Loucy (cell line): ENCODE measurements at regions not wholly inside any gene's neighbourhood (a gene's known extent, or its start where the extent isn't known, plus 50 kb on each side); places are given as distances from the start of the nearest gene placed in this dataset.

Source experiments
- EZH2phosphoT487 ChIP-seq: fragments of 200-600 bp; IDR thresholded peaks from 2 replicates; pipeline ENCODE4 v1.6.1; 2018; ENCODE audit warnings: antibody characterized with exemption, mild to moderate bottlenecking, moderate library complexity, borderline replicate concordance
- TF ChIP-seq, protein P1 (sequence below): fragments of 200-600 bp; sonication (generic); conservative IDR thresholded peaks from 2 replicates; pipeline ENCODE4 v1.5.1; 2014; ENCODE audit warnings: mild to moderate bottlenecking, antibody characterized with exemption, low read length

DNA sequence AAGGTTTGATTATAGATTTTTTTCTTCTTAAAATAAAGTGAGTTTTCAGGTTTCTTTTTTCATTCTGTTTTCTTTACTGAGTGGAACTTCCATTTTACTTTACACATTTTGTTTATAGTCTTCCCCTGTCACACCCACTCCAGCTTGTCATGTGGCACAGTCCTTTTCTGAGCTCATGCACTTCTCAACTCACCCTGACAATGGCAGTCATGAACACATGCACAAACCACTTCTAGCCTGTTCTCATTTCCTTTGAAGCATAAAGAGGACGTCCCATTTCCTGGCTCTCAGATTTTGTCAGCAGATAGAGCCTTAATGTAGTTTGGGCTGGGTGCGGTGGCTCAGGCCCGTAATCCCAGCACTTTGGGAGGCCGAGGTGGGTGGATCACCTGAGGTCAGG is 168.0 kb downstream of the AHSP start:
- TF ChIP-seq, protein P1, sequence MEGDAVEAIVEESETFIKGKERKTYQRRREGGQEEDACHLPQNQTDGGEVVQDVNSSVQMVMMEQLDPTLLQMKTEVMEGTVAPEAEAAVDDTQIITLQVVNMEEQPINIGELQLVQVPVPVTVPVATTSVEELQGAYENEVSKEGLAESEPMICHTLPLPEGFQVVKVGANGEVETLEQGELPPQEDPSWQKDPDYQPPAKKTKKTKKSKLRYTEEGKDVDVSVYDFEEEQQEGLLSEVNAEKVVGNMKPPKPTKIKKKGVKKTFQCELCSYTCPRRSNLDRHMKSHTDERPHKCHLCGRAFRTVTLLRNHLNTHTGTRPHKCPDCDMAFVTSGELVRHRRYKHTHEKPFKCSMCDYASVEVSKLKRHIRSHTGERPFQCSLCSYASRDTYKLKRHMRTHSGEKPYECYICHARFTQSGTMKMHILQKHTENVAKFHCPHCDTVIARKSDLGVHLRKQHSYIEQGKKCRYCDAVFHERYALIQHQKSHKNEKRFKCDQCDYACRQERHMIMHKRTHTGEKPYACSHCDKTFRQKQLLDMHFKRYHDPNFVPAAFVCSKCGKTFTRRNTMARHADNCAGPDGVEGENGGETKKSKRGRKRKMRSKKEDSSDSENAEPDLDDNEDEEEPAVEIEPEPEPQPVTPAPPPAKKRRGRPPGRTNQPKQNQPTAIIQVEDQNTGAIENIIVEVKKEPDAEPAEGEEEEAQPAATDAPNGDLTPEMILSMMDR, result peak; percentile 33
- TF ChIP-seq EZH2phosphoT487, result no peak
